Calu3 (cell line): ENCODE measurements at regions not wholly inside any gene's neighbourhood (a gene's known extent, or its start where the extent isn't known, plus 50 kb on each side); places are given as distances from the start of the nearest gene placed in this dataset.

Experiments
- BruUV-seq: library from RNA; stranded (reverse); fragments of 400-500 nt; replicated peaks from 2 replicates; lab custom pipeline; 2021; lab: Mats Ljungman, UMichigan
- CTCF ChIA-PET: fragments of 300-600 bp; sonication (Branson Sonifier 250); formaldehyde crosslinking; loops from one replicate; lab custom pipeline; 2022; ENCODE audit warnings: antibody characterized with exemption; lab: Charles Lee
- DNase-seq: peaks from one replicate; pipeline ENCODE4 v3.0.0; 2022
- H3K27ac Mint-ChIP-seq: one replicate; pipeline ENCODE4 v1.8.0; 2022; ENCODE audit warnings: mixed read lengths; ENCODE audit not compliant: unreplicated experiment
- H3K27me3 Mint-ChIP-seq: one replicate; pipeline ENCODE4 v1.8.0; 2022; ENCODE audit warnings: mixed read lengths; ENCODE audit not compliant: unreplicated experiment
- H3K36me3 Mint-ChIP-seq: one replicate; pipeline ENCODE4 v1.8.0; 2022; ENCODE audit warnings: mild to moderate bottlenecking, moderate library complexity, mixed read lengths; ENCODE audit not compliant: insufficient read depth, unreplicated experiment
- H3K4me1 Mint-ChIP-seq: one replicate; pipeline ENCODE4 v1.8.0; 2022; ENCODE audit warnings: mild to moderate bottlenecking, low read depth, mixed read lengths; ENCODE audit not compliant: unreplicated experiment
- H3K4me3 Mint-ChIP-seq: one replicate; pipeline ENCODE4 v1.8.0; 2022; ENCODE audit warnings: mild to moderate bottlenecking, low read depth, moderate library complexity, mixed read lengths; ENCODE audit not compliant: unreplicated experiment
- H3K9me3 Mint-ChIP-seq: one replicate; pipeline ENCODE4 v1.8.0; 2022; ENCODE audit warnings: low read depth, mixed read lengths; ENCODE audit not compliant: unreplicated experiment
- CTCF ChIP-seq: fragments of 200-600 bp; IDR thresholded peaks from one replicate; pipeline ENCODE4 v1.8.0; 2022; ENCODE audit warnings: antibody characterized with exemption; ENCODE audit not compliant: unreplicated experiment
- intact Hi-C: fragments of 100-400 bp; cut with micrococcal nuclease; formaldehyde crosslinking; loops from one replicate; pipeline ENCODE4 v1.10.0; 2022; ENCODE audit not compliant: unreplicated experiment

GRCh38 chr11:115598257-115598901 lies 94.2 kb upstream of the CADM1 start:
- no peak overlapping the region for H3K27ac Mint-ChIP-seq
- peaks cover 12% of the 10 kb centered on the region for H3K9me3 Mint-ChIP-seq
- no TSS peak for BruUV-seq
- DNase-seq = no peak
- no peak overlapping the region for H3K4me3 Mint-ChIP-seq
- no peak for TF ChIP-seq CTCF
- no peaks in the 10 kb centered on the region for H3K36me3 Mint-ChIP-seq
- CTCF ChIA-PET = no interaction called here
- H3K27me3 Mint-ChIP-seq = no peaks in the 10 kb centered on the region
- intact Hi-C loops = no loop called here
- no peaks in the 10 kb centered on the region for H3K4me1 Mint-ChIP-seq

- no peak for TF ChIP-seq CTCF
- Mint-ChIP-seq H3K36me3 (no peaks in the 10 kb centered on the region), H3K27me3 (no peaks in the 10 kb centered on the region), H3K4me3 (no peak overlapping the region), H3K27ac (no peak overlapping the region), H3K4me1 (no peaks in the 10 kb centered on the region), H3K9me3 (peaks cover 12% of the 10 kb centered on the region)
- intact Hi-C loops = no loop called here
- CTCF ChIA-PET = no interaction called here
- no peak for DNase-seq
- no TSS peak for BruUV-seq
Observed at GRCh38 chr11:115591380-115591779, 87.2 kb upstream of the CADM1 start.

- no TSS peak for BruUV-seq
- H3K27me3 Mint-ChIP-seq = no peaks in the 10 kb centered on the region
- H3K27ac Mint-ChIP-seq = no peak overlapping the region
- H3K9me3 Mint-ChIP-seq = peaks cover 7% of the 10 kb centered on the region
- no peak overlapping the region for H3K4me3 Mint-ChIP-seq
- TF ChIP-seq CTCF = no peak
- intact Hi-C loops = no loop called here
- CTCF ChIA-PET = no interaction called here
- H3K36me3 Mint-ChIP-seq = no peaks in the 10 kb centered on the region
- DNase-seq = no peak
- H3K4me1 Mint-ChIP-seq = no peaks in the 10 kb centered on the region
Observed at GRCh38 chr11:115590254-115590653, 86.0 kb upstream of the CADM1 start.

- Mint-ChIP-seq H3K36me3 (no peaks in the 10 kb centered on the region), H3K4me3 (no peak overlapping the region), H3K4me1 (no peaks in the 10 kb centered on the region), H3K9me3 (peaks cover 3% of the 10 kb centered on the region), H3K27ac (no peak overlapping the region), H3K27me3 (no peaks in the 10 kb centered on the region)
- DNase-seq = no peak
- CTCF ChIA-PET = no interaction called here
- TF ChIP-seq CTCF = no peak
- no TSS peak for BruUV-seq
- intact Hi-C loops = no loop called here
Observed at GRCh38 chr11:115587718-115588342, 83.6 kb upstream of the CADM1 start.
